ENCODE measurements at regions not wholly inside any gene's neighbourhood (a gene's known extent, or its start where the extent isn't known, plus 50 kb on each side); places are given as distances from the start of the nearest gene placed in this dataset.
"Not testable (repeated sequence)": the region's sequence is repeated elsewhere in the genome, so short reads cannot be mapped to it uniquely, and the experiment has no call there.

GRCh38 chr2:94602466-94602865 is 268.8 kb upstream of the TEKT4 start:
- Histone ChIP-seq H3K27me3 (ENCODE audit: control insufficient read depth in 2 of 2, insufficient read depth in 2 of 2, low read length in 2 of 2) (no peaks in the 10 kb centered on the region), H3K9ac (replicated peaks; ENCODE audit: extremely low read depth, insufficient read depth, low read length) (no peak overlapping the region), H3K9me3 (replicated peaks; ENCODE audit: control insufficient read depth, insufficient read depth, low read length) (no peaks in the 10 kb centered on the region), H2AFZ (ENCODE audit: low read depth, low read length) (no peak overlapping the region), H3K4me2 (ENCODE audit: insufficient read depth, low read length) (no peak overlapping the region), H3K79me2 (ENCODE audit: control insufficient read depth, insufficient read depth, low read length) (no peaks in the 10 kb centered on the region), H4K20me1 (replicated peaks; ENCODE audit: control insufficient read depth, extremely low read depth, insufficient read depth, low read length) (no peaks in the 10 kb centered on the region), H3K4me1 (ENCODE audit: control insufficient read depth, extremely low read depth, insufficient read depth, low read length) (no peaks in the 10 kb centered on the region), H3K27ac (ENCODE audit: insufficient read depth, low read depth, low read length) (no peak overlapping the region), H3K4me3 (replicated peaks in 1 of 3; ENCODE audit: insufficient read depth in 1 of 3, low read depth in 1 of 3, low read length in 3 of 3) (no peak overlapping the region), H3K9me1 (replicated peaks; ENCODE audit: control insufficient read depth, extremely low read depth, insufficient read depth, low read length) (no peaks in the 10 kb centered on the region), H3K36me3 (ENCODE audit: control insufficient read depth in 2 of 2, extremely low read depth in 1 of 2, insufficient read depth in 2 of 2, low read length in 2 of 2) (no peaks in the 10 kb centered on the region)
- CTCF ChIA-PET, result no interaction called here
- FAIRE-seq (no peak), DNase-seq (ENCODE audit: low read depth, low spot score) (no peak)
- TF ChIP-seq POLR2AphosphoS5 (IDR thresholded peaks at IDR 0.05; ENCODE audit: insufficient read depth, low read depth, low read length) (no peak), POLR2A (IDR thresholded peaks at IDR 0.05; ENCODE audit: low read depth, low read length) (no peak), GATA2 (IDR thresholded peaks at IDR 0.05; ENCODE audit: insufficient read depth, insufficient read length, low read depth, low read length) (no peak), FOS (IDR thresholded peaks at IDR 0.05; ENCODE audit: borderline replicate concordance, insufficient read depth, low read length) (no peak)
- POLR2A ChIA-PET, result no interaction called here
- BruUV-seq (replicated peaks), result no TSS peak
- intact Hi-C loops (cut with micrococcal nuclease), result no loop called here
- dilution Hi-C loops (cut with MboI; ENCODE audit: extremely low pct_ligation_motif_present, low sequenced_read_pairs), result no loop called here

GRCh38 chr2:94622113-94622618 is 249.1 kb upstream of the TEKT4 start:
- no peak overlapping the region for H3K4me2 ChIP-seq (ENCODE audit: insufficient read depth, low read length)
- ChIA-PET POLR2A (no interaction called here), CTCF (no interaction called here)

GRCh38 chr2:94628953-94629352 is 242.3 kb upstream of the TEKT4 start:
- dilution Hi-C loops (cut with MboI; ENCODE audit: extremely low pct_ligation_motif_present, low sequenced_read_pairs); H3K27me3 ChIP-seq (ENCODE audit: control insufficient read depth in 2 of 2, insufficient read depth in 2 of 2, low read length in 2 of 2); H3K79me2 ChIP-seq (ENCODE audit: control insufficient read depth, insufficient read depth, low read length); POLR2A ChIA-PET; H3K27ac ChIP-seq (ENCODE audit: insufficient read depth, low read depth, low read length); H3K36me3 ChIP-seq (ENCODE audit: control insufficient read depth in 2 of 2, extremely low read depth in 1 of 2, insufficient read depth in 2 of 2, low read length in 2 of 2); FAIRE-seq; H3K4me3 ChIP-seq (replicated peaks in 1 of 3; ENCODE audit: insufficient read depth in 1 of 3, low read depth in 1 of 3, low read length in 3 of 3); H2AFZ ChIP-seq (ENCODE audit: low read depth, low read length); BruUV-seq (replicated peaks); H3K9me3 ChIP-seq (replicated peaks; ENCODE audit: control insufficient read depth, insufficient read depth, low read length); intact Hi-C loops (cut with micrococcal nuclease); H3K4me1 ChIP-seq (ENCODE audit: control insufficient read depth, extremely low read depth, insufficient read depth, low read length); H3K9me1 ChIP-seq (replicated peaks; ENCODE audit: control insufficient read depth, extremely low read depth, insufficient read depth, low read length); DNase-seq (ENCODE audit: low read depth, low spot score); H3K4me2 ChIP-seq (ENCODE audit: insufficient read depth, low read length); H3K9ac ChIP-seq (replicated peaks; ENCODE audit: extremely low read depth, insufficient read depth, low read length); H4K20me1 ChIP-seq (replicated peaks; ENCODE audit: control insufficient read depth, extremely low read depth, insufficient read depth, low read length); CTCF ChIA-PET: not testable (repeated sequence)

More at GRCh38 chr2:94622113-94622618, 249.1 kb upstream of the TEKT4 start:
- no peak overlapping the region for H3K27ac ChIP-seq (ENCODE audit: insufficient read depth, low read depth, low read length)
- no peak overlapping the region for H3K4me3 ChIP-seq (replicated peaks in 1 of 3; ENCODE audit: insufficient read depth in 1 of 3, low read depth in 1 of 3, low read length in 3 of 3)
- no peak overlapping the region for H2AFZ ChIP-seq (ENCODE audit: low read depth, low read length)
- H3K79me2 ChIP-seq (ENCODE audit: control insufficient read depth, insufficient read depth, low read length), result no peaks in the 10 kb centered on the region
- FAIRE-seq, result no peak
- no peaks in the 10 kb centered on the region for H3K9me3 ChIP-seq (replicated peaks; ENCODE audit: control insufficient read depth, insufficient read depth, low read length)
- H4K20me1 ChIP-seq (replicated peaks; ENCODE audit: control insufficient read depth, extremely low read depth, insufficient read depth, low read length), result no peaks in the 10 kb centered on the region
- H3K36me3 ChIP-seq (ENCODE audit: control insufficient read depth in 2 of 2, extremely low read depth in 1 of 2, insufficient read depth in 2 of 2, low read length in 2 of 2), result no peaks in the 10 kb centered on the region
- BruUV-seq (replicated peaks), result no TSS peak
- no peak for TF ChIP-seq GATA2 (IDR thresholded peaks at IDR 0.05; ENCODE audit: insufficient read depth, insufficient read length, low read depth, low read length)
- no peak for TF ChIP-seq POLR2AphosphoS5 (IDR thresholded peaks at IDR 0.05; ENCODE audit: insufficient read depth, low read depth, low read length)
- TF ChIP-seq MYC (IDR thresholded peaks at IDR 0.05; ENCODE audit: low read depth, low read length), result no peak
- no peak for TF ChIP-seq JUN (IDR thresholded peaks at IDR 0.05; ENCODE audit: borderline replicate concordance, insufficient read depth, insufficient read length, low read depth)
- TF ChIP-seq, protein P1, sequence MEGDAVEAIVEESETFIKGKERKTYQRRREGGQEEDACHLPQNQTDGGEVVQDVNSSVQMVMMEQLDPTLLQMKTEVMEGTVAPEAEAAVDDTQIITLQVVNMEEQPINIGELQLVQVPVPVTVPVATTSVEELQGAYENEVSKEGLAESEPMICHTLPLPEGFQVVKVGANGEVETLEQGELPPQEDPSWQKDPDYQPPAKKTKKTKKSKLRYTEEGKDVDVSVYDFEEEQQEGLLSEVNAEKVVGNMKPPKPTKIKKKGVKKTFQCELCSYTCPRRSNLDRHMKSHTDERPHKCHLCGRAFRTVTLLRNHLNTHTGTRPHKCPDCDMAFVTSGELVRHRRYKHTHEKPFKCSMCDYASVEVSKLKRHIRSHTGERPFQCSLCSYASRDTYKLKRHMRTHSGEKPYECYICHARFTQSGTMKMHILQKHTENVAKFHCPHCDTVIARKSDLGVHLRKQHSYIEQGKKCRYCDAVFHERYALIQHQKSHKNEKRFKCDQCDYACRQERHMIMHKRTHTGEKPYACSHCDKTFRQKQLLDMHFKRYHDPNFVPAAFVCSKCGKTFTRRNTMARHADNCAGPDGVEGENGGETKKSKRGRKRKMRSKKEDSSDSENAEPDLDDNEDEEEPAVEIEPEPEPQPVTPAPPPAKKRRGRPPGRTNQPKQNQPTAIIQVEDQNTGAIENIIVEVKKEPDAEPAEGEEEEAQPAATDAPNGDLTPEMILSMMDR (IDR thresholded peaks at IDR 0.05; ENCODE audit: extremely low read depth in 1 of 2, insufficient read depth in 1 of 2, low read depth in 1 of 2, low read length in 2 of 2), result no peak
- TF ChIP-seq POLR2A (IDR thresholded peaks at IDR 0.05; ENCODE audit: low read depth, low read length), result no peak
- TF ChIP-seq, protein P2, sequence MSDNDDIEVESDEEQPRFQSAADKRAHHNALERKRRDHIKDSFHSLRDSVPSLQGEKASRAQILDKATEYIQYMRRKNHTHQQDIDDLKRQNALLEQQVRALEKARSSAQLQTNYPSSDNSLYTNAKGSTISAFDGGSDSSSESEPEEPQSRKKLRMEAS (IDR thresholded peaks at IDR 0.05; ENCODE audit: insufficient read depth, insufficient read length), result no peak
- no peak for TF ChIP-seq EZH2 (IDR thresholded peaks at IDR 0.05; ENCODE audit: borderline replicate concordance, low read depth, low read length, severe bottlenecking)
- no peak for TF ChIP-seq FOS (IDR thresholded peaks at IDR 0.05; ENCODE audit: borderline replicate concordance, insufficient read depth, low read length)
- no peaks in the 10 kb centered on the region for H3K4me1 ChIP-seq (ENCODE audit: control insufficient read depth, extremely low read depth, insufficient read depth, low read length)
- no peak overlapping the region for H3K9ac ChIP-seq (replicated peaks; ENCODE audit: extremely low read depth, insufficient read depth, low read length)
- dilution Hi-C loops (cut with MboI; ENCODE audit: extremely low pct_ligation_motif_present, low sequenced_read_pairs), result no loop called here
- H3K9me1 ChIP-seq (replicated peaks; ENCODE audit: control insufficient read depth, extremely low read depth, insufficient read depth, low read length), result no peaks in the 10 kb centered on the region
- no peak for DNase-seq (ENCODE audit: low read depth, low spot score)
- no peaks in the 10 kb centered on the region for H3K27me3 ChIP-seq (ENCODE audit: control insufficient read depth in 2 of 2, insufficient read depth in 2 of 2, low read length in 2 of 2)
- intact Hi-C loops (cut with micrococcal nuclease), result no loop called here

All from endothelial cell of umbilical vein (primary cell).